HepG2 (cell line): ENCODE measurements at regions not wholly inside any gene's neighbourhood (a gene's known extent, or its start where the extent isn't known, plus 50 kb on each side); places are given as distances from the start of the nearest gene placed in this dataset.

Source experiments
- ATAC-seq: fragments of 200-7000 bp; cut with Tn5 transposase; 3 replicates; pipeline ENCODE4 v1.9.1; 2020; ENCODE audit warnings: mild to moderate bottlenecking, moderate library complexity
- BruUV-seq: library from RNA; stranded (reverse); fragments of 400-500 nt; replicated peaks from 2 replicates; lab custom pipeline; 2021; lab: Mats Ljungman, UMichigan
- CTCF ChIA-PET: fragments of 300-600 bp; formaldehyde crosslinking; extraction: SDS; loops from one replicate; lab custom pipeline; 2021; ENCODE audit warnings: low total read pairs, inconsistent platforms, low intra/inter-chr PET ratio; lab: Yijun Ruan, JAX
- POLR2A ChIA-PET: fragments of 350-600 bp; sonication (Branson Sonifier 250); formaldehyde crosslinking; loops from one replicate; lab custom pipeline; 2020; ENCODE audit warnings: antibody characterized with exemption, inconsistent platforms; lab: Yijun Ruan, JAX
- DNase-seq: peaks from one replicate; pipeline ENCODE4 v3.0.0-alpha.2; 2015; ENCODE audit warnings: low spot score
- FAIRE-seq: peaks from 3 replicates; lab custom pipeline; 2011; peaks lifted over from hg19 to GRCh38; lab: Jason Lieb, UNC
- H2AFZ ChIP-seq: one replicate; pipeline ENCODE4 v1.6.1; 2011; ENCODE audit warnings: low read length, inconsistent platforms
- H3K27ac ChIP-seq: fragments of 300-600 bp; 3 replicates; pipeline ENCODE4 v1.8.0; 2011; ENCODE audit warnings: mixed run types, mild to moderate bottlenecking, mixed read lengths, low read length, inconsistent platforms; ENCODE audit not compliant: insufficient read depth; ENCODE audit errors: extremely low read length
- H3K27me3 ChIP-seq, 2 experiments: fragments of 200-600 bp in 1 of 2; 2 replicates in 1 of 2; 3 replicates in 1 of 2; pipeline versions ENCODE4 v1.6.0 to v1.8.0; 2011; ENCODE audit warnings: low read length in 2 of 2, mild to moderate bottlenecking in 2 of 2, moderate library complexity in 2 of 2, inconsistent platforms in 1 of 2; ENCODE audit not compliant: insufficient read depth in 2 of 2, control insufficient read depth in 1 of 2
- H3K36me3 ChIP-seq, 2 experiments: fragments of 200-600 bp in 1 of 2; replicated peaks in 1 of 2; 2 replicates in 1 of 2; 3 replicates in 1 of 2; pipeline versions ENCODE4 v1.5.1 to v1.8.0; 2011; ENCODE audit warnings: low read length in 2 of 2, inconsistent platforms in 1 of 2; ENCODE audit not compliant: insufficient read depth in 2 of 2, control insufficient read depth in 1 of 2
- H3K4me1 ChIP-seq: 2 replicates; pipeline ENCODE4 v1.5.1; 2012; ENCODE audit warnings: low read length, inconsistent platforms; ENCODE audit not compliant: insufficient read depth
- H3K4me2 ChIP-seq: 2 replicates; pipeline ENCODE4 v1.6.0; 2011; ENCODE audit warnings: low read depth, low read length, inconsistent platforms
- H3K4me3 ChIP-seq, 3 experiments: fragments of 200-600 bp in 1 of 3; sonication (generic), shearing (Covaris generic) in 1 of 3; replicated peaks in 1 of 3; 2 replicates each; pipeline ENCODE4 v1.5.1; 2011 to 2016; ENCODE audit warnings: low read length in 3 of 3, inconsistent platforms in 2 of 3, low read depth in 2 of 3, mild to moderate bottlenecking in 2 of 3, control low read depth in 1 of 3, mixed read lengths in 1 of 3; ENCODE audit not compliant: insufficient read depth in 1 of 3
- H3K79me2 ChIP-seq: one replicate; pipeline ENCODE4 v1.6.1; 2011; ENCODE audit warnings: low read length, inconsistent platforms; ENCODE audit not compliant: insufficient read depth
- H3K9ac ChIP-seq: 2 replicates; pipeline ENCODE4 v1.6.0; 2011; ENCODE audit warnings: mild to moderate bottlenecking, low read depth, low read length, inconsistent platforms; ENCODE audit not compliant: insufficient read depth
- H3K9me3 ChIP-seq: 2 replicates; pipeline ENCODE4 v1.5.1; 2012; ENCODE audit warnings: mild to moderate bottlenecking, low read length
- H4K20me1 ChIP-seq: 2 replicates; pipeline ENCODE4 v1.6.0; 2011; ENCODE audit warnings: inconsistent platforms, mild to moderate bottlenecking, low read length, moderate library complexity; ENCODE audit not compliant: insufficient read depth
- MIXL1 ChIP-seq: IDR thresholded peaks from 2 replicates; pipeline ENCODE4 v1.6.1; 2016
- NFIB ChIP-seq: sonication (generic); formaldehyde crosslinking; IDR thresholded peaks from 2 replicates; pipeline ENCODE4 v1.9.0; 2021; ENCODE audit warnings: missing genetic modification reagents, mild to moderate bottlenecking, borderline replicate concordance
- SMAD9 ChIP-seq: sonication (generic); formaldehyde crosslinking; IDR thresholded peaks from 2 replicates; pipeline ENCODE4 v1.5.1; 2020; ENCODE audit warnings: mild to moderate bottlenecking, missing genetic modification reagents
- ZNF143 ChIP-seq: sonication (generic); formaldehyde crosslinking; IDR thresholded peaks from 2 replicates; pipeline ENCODE4 v1.4.0; 2020; ENCODE audit warnings: missing genetic modification reagents
- ZNF503 ChIP-seq: sonication (generic); formaldehyde crosslinking; IDR thresholded peaks from 2 replicates; pipeline ENCODE4 v1.4.0; 2020; ENCODE audit warnings: missing genetic modification reagents
- WGBS: methylation state at CpG from one replicate; pipeline ENCODE4 v1.1.6; 2017; ENCODE audit warnings: low lambda C conversion rate; 5-methylcytosine and 5-hydroxymethylcytosine counted together
- in situ Hi-C: cut with HindIII; loops from 2 replicates; pipeline ENCODE4 v1.10.0; 2017; ENCODE audit warnings: low pct_unique_long_range_greater_than_20kb; ENCODE audit not compliant: extremely low pct_ligation_motif_present
- intact Hi-C: fragments of 100-400 bp; cut with micrococcal nuclease; formaldehyde crosslinking; loops from one replicate; pipeline ENCODE4 v1.10.0; 2022; ENCODE audit not compliant: unreplicated experiment
- TF ChIP-seq, protein P1 (sequence below): fragments of 450-650 bp; IDR thresholded peaks from 2 replicates; pipeline ENCODE4 v1.6.1; 2016

DNA sequence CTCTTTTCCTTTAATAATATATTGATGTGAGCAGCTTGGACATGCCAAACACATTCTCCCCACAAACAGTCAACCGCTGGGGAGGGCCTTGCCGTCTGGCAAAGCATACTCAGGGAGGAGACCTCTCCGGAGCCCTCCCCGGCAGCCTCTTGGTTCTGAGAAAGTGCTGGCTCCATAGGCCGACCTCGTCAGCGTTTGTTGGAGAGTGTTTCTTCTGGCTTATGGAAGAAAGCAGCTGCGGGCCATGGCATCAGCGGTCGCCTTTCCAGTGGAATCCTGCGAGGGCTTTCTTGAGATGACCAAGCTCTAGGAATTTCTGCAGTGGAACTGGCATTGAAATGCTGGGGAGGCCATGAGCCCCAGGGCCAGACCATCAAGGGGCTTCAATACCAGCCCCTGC, 405.7 kb upstream of the IRX4 start:
- CTCF ChIA-PET = no interaction called here
- Histone ChIP-seq H3K27me3 (peaks cover 0 to 11% of the 10 kb centered on the region in 2 experiments; a peak in 2 of 5 replicates), H3K9me3 (no peaks in the 10 kb centered on the region), H3K4me3 (no peak overlapping the region), H3K4me2 (no peak overlapping the region)
- TF ChIP-seq SMAD9 (CRISPR knock-in tag) = no peak
- no peak for TF ChIP-seq ZNF503
- no peak for TF ChIP-seq ZNF143 (CRISPR knock-in tag)
- no peak for TF ChIP-seq NFIB
- TF ChIP-seq, all 625 proteins: peak for 0
- Histone ChIP-seq H3K9ac (no peak overlapping the region), H3K27ac (no peak overlapping the region), H4K20me1 (no peaks in the 10 kb centered on the region), H3K4me1 (no peaks in the 10 kb centered on the region), H2AFZ (no peak overlapping the region), H3K79me2 (no peaks in the 10 kb centered on the region), H3K36me3 (no peaks in the 10 kb centered on the region)
- FAIRE-seq (no peak), ATAC-seq (no peak), DNase-seq (no peak)
- BruUV-seq = no TSS peak
- POLR2A ChIA-PET = no interaction called here
- in situ Hi-C loops (no loop called here), intact Hi-C loops (no loop called here)
- WGBS = 10% methylated on average over 4 of the region's 11 CpGs

- no peaks in the 10 kb centered on the region for H4K20me1 ChIP-seq
- no peak for FAIRE-seq
- peaks cover 0 to 11% of the 10 kb centered on the region in 2 experiments; a peak in 2 of 5 replicates for H3K27me3 ChIP-seq
- no peaks in the 10 kb centered on the region for H3K4me1 ChIP-seq
- no peak overlapping the region for H2AFZ ChIP-seq
- ChIA-PET POLR2A (no interaction called here), CTCF (no interaction called here)
- no peak for DNase-seq
- TF ChIP-seq MIXL1 (CRISPR knock-in tag) = no peak
- TF ChIP-seq, protein P1, sequence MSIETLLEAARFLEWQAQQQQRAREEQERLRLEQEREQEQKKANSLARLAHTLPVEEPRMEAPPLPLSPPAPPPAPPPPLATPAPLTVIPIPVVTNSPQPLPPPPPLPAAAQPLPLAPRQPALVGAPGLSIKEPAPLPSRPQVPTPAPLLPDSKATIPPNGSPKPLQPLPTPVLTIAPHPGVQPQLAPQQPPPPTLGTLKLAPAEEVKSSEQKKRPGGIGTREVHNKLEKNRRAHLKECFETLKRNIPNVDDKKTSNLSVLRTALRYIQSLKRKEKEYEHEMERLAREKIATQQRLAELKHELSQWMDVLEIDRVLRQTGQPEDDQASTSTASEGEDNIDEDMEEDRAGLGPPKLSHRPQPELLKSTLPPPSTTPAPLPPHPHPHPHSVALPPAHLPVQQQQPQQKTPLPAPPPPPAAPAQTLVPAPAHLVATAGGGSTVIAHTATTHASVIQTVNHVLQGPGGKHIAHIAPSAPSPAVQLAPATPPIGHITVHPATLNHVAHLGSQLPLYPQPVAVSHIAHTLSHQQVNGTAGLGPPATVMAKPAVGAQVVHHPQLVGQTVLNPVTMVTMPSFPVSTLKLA = peak; percentile 99
- H3K9me3 ChIP-seq = no peaks in the 10 kb centered on the region
- H3K4me2 ChIP-seq = no peak overlapping the region
- H3K9ac ChIP-seq = no peak overlapping the region
- ATAC-seq = no peak
- BruUV-seq = no TSS peak
- H3K36me3 ChIP-seq = no peaks in the 10 kb centered on the region
- no peaks in the 10 kb centered on the region for H3K79me2 ChIP-seq
- intact Hi-C loops = no loop called here
- in situ Hi-C loops = no loop called here
- no peak overlapping the region for H3K4me3 ChIP-seq
- H3K27ac ChIP-seq = no peak overlapping the region
- 21% methylated on average over 7 of the region's 7 CpGs for WGBS
Measured at GRCh38 chr5:2286250-2286649, 403.5 kb upstream of the IRX4 start.
